ENCODE measurements at regions not wholly inside any gene's neighbourhood (a gene's known extent, or its start where the extent isn't known, plus 50 kb on each side); places are given as distances from the start of the nearest gene placed in this dataset.

GRCh38 chr13:76116751-76117360 lies 480.7 kb downstream of the LMO7 start:
- CTCF ChIA-PET, result no interaction called here
- H4K20me1 ChIP-seq (ENCODE audit: insufficient read depth), result no peaks in the 10 kb centered on the region

More at GRCh38 chr13:76116751-76117360, 480.7 kb downstream of the LMO7 start:
- POLR2A ChIA-PET, result no interaction called here
- Histone ChIP-seq H3K36me3 (replicated peaks in 1 of 2; ENCODE audit: control insufficient read depth in 1 of 2, insufficient read depth in 2 of 2, low read length in 1 of 2) (no peaks in the 10 kb centered on the region), H3K9me2 (no peaks in the 10 kb centered on the region), H2AFZ (ENCODE audit: low read depth) (no peak overlapping the region), H3K27me3 (ENCODE audit: insufficient read depth) (no peaks in the 10 kb centered on the region), H3K4me1 (ENCODE audit: control insufficient read depth in 1 of 2, insufficient read depth in 2 of 2, low read depth in 1 of 2, low read length in 1 of 2) (no peaks in the 10 kb centered on the region), H3K4me3 (ENCODE audit: low read depth in 2 of 2, low read length in 1 of 2) (no peak overlapping the region), H3K79me2 (ENCODE audit: insufficient read depth) (no peaks in the 10 kb centered on the region), H3F3A (replicated peaks; ENCODE audit: insufficient read depth) (no peaks in the 10 kb centered on the region), H3K9me3 (no peaks in the 10 kb centered on the region), H3K4me2 (no peak overlapping the region), H3K27ac (ENCODE audit: low read depth in 2 of 2, low read length in 1 of 2) (no peak overlapping the region), H3K9ac (no peak overlapping the region)
- TF ChIP-seq SMC3 (IDR thresholded peaks at IDR 0.05; ENCODE audit: low read depth, low read length), result no peak
- no peak for TF ChIP-seq EZH2phosphoT487 (IDR thresholded peaks at IDR 0.05; ENCODE audit: borderline replicate concordance, low read depth)
- no peak for TF ChIP-seq TAF1 (IDR thresholded peaks at IDR 0.05; ENCODE audit: borderline replicate concordance, low read depth, low read length)
- no peak for TF ChIP-seq FOSL2 (IDR thresholded peaks at IDR 0.05; ENCODE audit: borderline replicate concordance, low read depth)
- no peak for TF ChIP-seq USF1 (IDR thresholded peaks at IDR 0.05; ENCODE audit: borderline replicate concordance, low read depth)
- no peak for TF ChIP-seq NRF1 (IDR thresholded peaks at IDR 0.05; ENCODE audit: low read depth, low read length)
- no peak for TF ChIP-seq NFIC (IDR thresholded peaks at IDR 0.05; ENCODE audit: borderline replicate concordance)
- TF ChIP-seq CTCF (IDR thresholded peaks at IDR 0.05), result no peak
- TF ChIP-seq MEF2A (IDR thresholded peaks at IDR 0.05; ENCODE audit: borderline replicate concordance, low read depth), result no peak
- TF ChIP-seq GABPA (IDR thresholded peaks at IDR 0.05; ENCODE audit: low read depth), result no peak
- TF ChIP-seq POLR2AphosphoS5 (IDR thresholded peaks at IDR 0.05; ENCODE audit: low read depth, low read length), result no peak
- no peak for TF ChIP-seq GATA2 (CRISPR knock-in tag; IDR thresholded peaks at IDR 0.05)
- no peak for TF ChIP-seq TEAD4 (IDR thresholded peaks at IDR 0.05; ENCODE audit: borderline replicate concordance, insufficient read depth)
- no peak for TF ChIP-seq IRF3 (IDR thresholded peaks at IDR 0.05; ENCODE audit: low read depth, low read length)
- TF ChIP-seq EP300 (IDR thresholded peaks at IDR 0.05; ENCODE audit: borderline replicate concordance in 1 of 2, low read depth in 1 of 2, low read length in 1 of 2), result no peak
- no peak for TF ChIP-seq JUND (IDR thresholded peaks at IDR 0.05)
- TF ChIP-seq MXI1 (IDR thresholded peaks at IDR 0.05; ENCODE audit: low read depth, low read length), result no peak
- no peak for TF ChIP-seq RXRA (IDR thresholded peaks at IDR 0.05; ENCODE audit: borderline replicate concordance, low read depth)
- TF ChIP-seq SIN3A (IDR thresholded peaks at IDR 0.05; ENCODE audit: borderline replicate concordance, low read depth, low read length), result no peak
- no peak for DNase-seq
- WGBS (ENCODE audit: low lambda C conversion rate), result 4% methylated on average over 2 of the region's 2 CpGs
